ENCODE measurements at regions not wholly inside any gene's neighbourhood (a gene's known extent, or its start where the extent isn't known, plus 50 kb on each side); places are given as distances from the start of the nearest gene placed in this dataset.
A peak's percentile ranks its signal among the peaks of the same experiment; 100 is the strongest.

GRCh38 chr2:185954389-185954788 lies 215.8 kb downstream of the FSIP2 start:
- DNase-seq (ENCODE audit: low read depth in 2 of 2): no peak
- TF ChIP-seq, protein P1, sequence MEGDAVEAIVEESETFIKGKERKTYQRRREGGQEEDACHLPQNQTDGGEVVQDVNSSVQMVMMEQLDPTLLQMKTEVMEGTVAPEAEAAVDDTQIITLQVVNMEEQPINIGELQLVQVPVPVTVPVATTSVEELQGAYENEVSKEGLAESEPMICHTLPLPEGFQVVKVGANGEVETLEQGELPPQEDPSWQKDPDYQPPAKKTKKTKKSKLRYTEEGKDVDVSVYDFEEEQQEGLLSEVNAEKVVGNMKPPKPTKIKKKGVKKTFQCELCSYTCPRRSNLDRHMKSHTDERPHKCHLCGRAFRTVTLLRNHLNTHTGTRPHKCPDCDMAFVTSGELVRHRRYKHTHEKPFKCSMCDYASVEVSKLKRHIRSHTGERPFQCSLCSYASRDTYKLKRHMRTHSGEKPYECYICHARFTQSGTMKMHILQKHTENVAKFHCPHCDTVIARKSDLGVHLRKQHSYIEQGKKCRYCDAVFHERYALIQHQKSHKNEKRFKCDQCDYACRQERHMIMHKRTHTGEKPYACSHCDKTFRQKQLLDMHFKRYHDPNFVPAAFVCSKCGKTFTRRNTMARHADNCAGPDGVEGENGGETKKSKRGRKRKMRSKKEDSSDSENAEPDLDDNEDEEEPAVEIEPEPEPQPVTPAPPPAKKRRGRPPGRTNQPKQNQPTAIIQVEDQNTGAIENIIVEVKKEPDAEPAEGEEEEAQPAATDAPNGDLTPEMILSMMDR (IDR thresholded peaks at IDR 0.05; ENCODE audit: low read depth, low read length): no peak
- H3K4me3 ChIP-seq (replicated peaks in 1 of 2; ENCODE audit: low read depth in 2 of 2, low read length in 2 of 2): no peak overlapping the region

- no peak overlapping the region for H3K4me3 ChIP-seq (replicated peaks in 1 of 2; ENCODE audit: low read depth in 2 of 2, low read length in 2 of 2)
- no peak for DNase-seq (ENCODE audit: low read depth in 2 of 2)
- TF ChIP-seq, protein P1 (IDR thresholded peaks at IDR 0.05; ENCODE audit: low read depth, low read length): no peak
Measured at GRCh38 chr2:185955050-185955449, 216.4 kb downstream of the FSIP2 start.

DNA sequence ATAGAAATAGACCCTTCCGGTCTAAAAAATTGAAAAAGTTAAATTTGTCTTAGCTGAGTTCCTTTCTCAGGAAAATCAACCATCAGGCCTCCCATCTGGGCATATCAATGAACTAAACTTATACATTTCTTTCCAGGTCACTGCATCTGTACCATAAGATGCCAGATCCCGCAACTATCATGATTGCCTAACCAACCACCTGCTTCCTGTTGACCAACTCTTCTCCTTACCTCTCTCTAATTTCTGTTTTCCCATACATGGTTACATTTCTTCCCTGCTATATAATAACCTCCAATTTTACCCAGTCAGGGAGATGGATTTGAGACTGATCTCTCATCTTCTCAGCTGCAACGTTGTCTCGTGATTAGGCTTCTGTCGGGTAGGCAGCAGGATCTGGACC lies 228.7 kb downstream of the FSIP2 start:
- TF ChIP-seq, protein P1 (IDR thresholded peaks at IDR 0.05; ENCODE audit: low read depth, low read length): no peak
- DNase-seq (ENCODE audit: low read depth in 2 of 2): no peak
- no peak overlapping the region for H3K4me3 ChIP-seq (replicated peaks in 1 of 2; ENCODE audit: low read depth in 2 of 2, low read length in 2 of 2)

- no peak overlapping the region for H3K4me3 ChIP-seq (replicated peaks in 1 of 2; ENCODE audit: low read depth in 2 of 2, low read length in 2 of 2)
- TF ChIP-seq, protein P1 (IDR thresholded peaks at IDR 0.05; ENCODE audit: low read depth, low read length): no peak
- peak in 1 of 2 donors; percentile 4 for DNase-seq (ENCODE audit: low read depth in 2 of 2)
Measured at GRCh38 chr2:185970148-185970852, 231.7 kb downstream of the FSIP2 start.

GRCh38 chr2:185978634-185979407 lies 240.2 kb downstream of the FSIP2 start:
- TF ChIP-seq, protein P1 (IDR thresholded peaks at IDR 0.05; ENCODE audit: low read depth, low read length): no peak
- peak; percentile 20 to 39 for DNase-seq (ENCODE audit: low read depth in 2 of 2)
- H3K4me3 ChIP-seq (replicated peaks in 1 of 2; ENCODE audit: low read depth in 2 of 2, low read length in 2 of 2): no peak overlapping the region

DNA sequence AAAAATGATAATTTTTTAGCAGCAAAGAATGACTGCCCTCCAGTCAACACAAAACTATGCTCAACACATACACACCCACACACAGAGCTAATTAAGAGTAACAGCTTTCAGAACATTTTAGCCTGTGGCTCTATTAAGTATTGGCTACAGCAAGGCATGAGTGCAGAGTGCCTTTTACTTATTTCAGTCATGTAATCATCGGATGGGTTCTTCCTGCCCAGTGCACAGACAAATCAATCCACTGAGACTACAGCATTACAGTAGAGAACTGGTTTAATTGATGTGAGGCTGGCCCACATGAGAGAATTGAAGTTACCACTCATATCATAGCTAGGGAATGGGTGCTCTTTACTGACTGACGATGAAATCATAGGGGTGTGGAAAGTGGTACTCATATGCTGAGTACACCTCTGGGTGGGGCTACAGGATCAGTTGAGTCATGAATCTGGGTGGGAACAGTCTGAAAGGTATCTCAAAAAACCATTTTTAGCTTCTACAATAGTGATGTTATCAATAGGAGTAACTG lies 241.0 kb downstream of the FSIP2 start:
- no peak overlapping the region for H3K4me3 ChIP-seq (replicated peaks in 1 of 2; ENCODE audit: low read depth in 2 of 2, low read length in 2 of 2)
- TF ChIP-seq, protein P1 (IDR thresholded peaks at IDR 0.05; ENCODE audit: low read depth, low read length): no peak
- peak in 1 of 2 donors; percentile 21 for DNase-seq (ENCODE audit: low read depth in 2 of 2)
